Lower lobe of right lung (tissue), 2 donors: ENCODE measurements at regions not wholly inside any gene's neighbourhood (a gene's known extent, or its start where the extent isn't known, plus 50 kb on each side); places are given as distances from the start of the nearest gene placed in this dataset.

Experiments
- ATAC-seq, 2 donors: fragments of 200-7000 bp; cut with Tn5 transposase; one replicate each; pipeline ENCODE4 v1.9.1; 2020 to 2022; ENCODE audit warnings: mild to moderate bottlenecking in 2 of 2, moderate library complexity in 2 of 2
- DNase-seq: peaks from one replicate; pipeline ENCODE4 v3.0.0-alpha.2; 2020
- H3K27ac ChIP-seq: fragments of 200-600 bp; one replicate; pipeline ENCODE4 v1.8.0; 2022
- H3K27me3 ChIP-seq: fragments of 200-600 bp; one replicate; pipeline ENCODE4 v1.8.0; 2022; ENCODE audit warnings: low read depth
- H3K36me3 ChIP-seq: fragments of 200-600 bp; one replicate; pipeline ENCODE4 v1.8.0; 2022; ENCODE audit warnings: mild to moderate bottlenecking
- H3K4me1 ChIP-seq: fragments of 200-600 bp; one replicate; pipeline ENCODE4 v1.8.0; 2022
- H3K4me3 ChIP-seq: fragments of 200-600 bp; one replicate; pipeline ENCODE4 v1.8.0; 2022; ENCODE audit warnings: mild to moderate bottlenecking
- H3K9me3 ChIP-seq: fragments of 200-600 bp; one replicate; pipeline ENCODE4 v1.8.0; 2022
- CTCF ChIP-seq: fragments of 200-600 bp; IDR thresholded peaks from one replicate; pipeline ENCODE4 v1.8.0; 2022; ENCODE audit warnings: antibody characterized with exemption, mild to moderate bottlenecking
- intact Hi-C: fragments of 100-400 bp; cut with DNase I; formaldehyde crosslinking; loops from one replicate; pipeline ENCODE4 v1.11.0; 2022
- donor health status: DM: no; HTN: yes; CAD: no; lungs with severe emphysema.

- no peak for TF ChIP-seq CTCF
Observed at GRCh38 chr7:22896917-22897316, 74.3 kb upstream of the TOMM7 start.

GRCh38 chr7:22895828-22896165 is 73.1 kb upstream of the TOMM7 start:
- no peak for TF ChIP-seq CTCF
- Histone ChIP-seq H3K27ac (no peak overlapping the region), H3K4me1 (no peaks in the 10 kb centered on the region), H3K36me3 (no peaks in the 10 kb centered on the region), H3K27me3 (no peaks in the 10 kb centered on the region), H3K9me3 (no peaks in the 10 kb centered on the region), H3K4me3 (no peak overlapping the region)
- intact Hi-C loops: no loop called here
- ATAC-seq (no peak), DNase-seq (no peak)

More at GRCh38 chr7:22896917-22897316, 74.3 kb upstream of the TOMM7 start:
- Histone ChIP-seq H3K36me3 (no peaks in the 10 kb centered on the region), H3K27me3 (no peaks in the 10 kb centered on the region), H3K27ac (no peak overlapping the region), H3K4me1 (no peaks in the 10 kb centered on the region), H3K4me3 (no peak overlapping the region), H3K9me3 (no peaks in the 10 kb centered on the region)
- DNase-seq (no peak), ATAC-seq (no peak)
- intact Hi-C loops: no loop called here

- H3K27ac ChIP-seq: no peak overlapping the region
- no peaks in the 10 kb centered on the region for H3K4me1 ChIP-seq
- no peak overlapping the region for H3K4me3 ChIP-seq
- H3K36me3 ChIP-seq: no peaks in the 10 kb centered on the region
- DNase-seq: no peak
- H3K27me3 ChIP-seq: no peaks in the 10 kb centered on the region
- no peaks in the 10 kb centered on the region for H3K9me3 ChIP-seq
- no peak for TF ChIP-seq CTCF
- no peak for ATAC-seq
- intact Hi-C loops: no loop called here
Observed at GRCh38 chr7:22895140-22895827, 72.6 kb upstream of the TOMM7 start.

GRCh38 chr7:22894546-22894945 is 71.9 kb upstream of the TOMM7 start:
- TF ChIP-seq CTCF: no peak
- intact Hi-C loops: no loop called here
- H3K4me3 ChIP-seq: no peak overlapping the region
- no peak overlapping the region for H3K27ac ChIP-seq
- no peaks in the 10 kb centered on the region for H3K4me1 ChIP-seq
- DNase-seq (no peak), ATAC-seq (no peak)
- H3K36me3 ChIP-seq: no peaks in the 10 kb centered on the region
- no peaks in the 10 kb centered on the region for H3K9me3 ChIP-seq
- no peaks in the 10 kb centered on the region for H3K27me3 ChIP-seq

GRCh38 chr7:22890773-22891172 is 68.1 kb upstream of the TOMM7 start:
- Histone ChIP-seq H3K27ac (no peak overlapping the region), H3K36me3 (no peaks in the 10 kb centered on the region)

More at GRCh38 chr7:22890773-22891172, 68.1 kb upstream of the TOMM7 start:
- Histone ChIP-seq H3K9me3 (no peaks in the 10 kb centered on the region), H3K4me1 (peaks cover 4% of the 10 kb centered on the region), H3K27me3 (no peaks in the 10 kb centered on the region), H3K4me3 (no peak overlapping the region)
- ATAC-seq (no peak), DNase-seq (no peak)
- intact Hi-C loops: no loop called here
- TF ChIP-seq CTCF: no peak
